ENCODE measurements at regions not wholly inside any gene's neighbourhood (a gene's known extent, or its start where the extent isn't known, plus 50 kb on each side); places are given as distances from the start of the nearest gene placed in this dataset.

GRCh38 chr2:59900728-59901452 lies 652.6 kb downstream of the BCL11A start:
- no peak for DNase-seq

DNA sequence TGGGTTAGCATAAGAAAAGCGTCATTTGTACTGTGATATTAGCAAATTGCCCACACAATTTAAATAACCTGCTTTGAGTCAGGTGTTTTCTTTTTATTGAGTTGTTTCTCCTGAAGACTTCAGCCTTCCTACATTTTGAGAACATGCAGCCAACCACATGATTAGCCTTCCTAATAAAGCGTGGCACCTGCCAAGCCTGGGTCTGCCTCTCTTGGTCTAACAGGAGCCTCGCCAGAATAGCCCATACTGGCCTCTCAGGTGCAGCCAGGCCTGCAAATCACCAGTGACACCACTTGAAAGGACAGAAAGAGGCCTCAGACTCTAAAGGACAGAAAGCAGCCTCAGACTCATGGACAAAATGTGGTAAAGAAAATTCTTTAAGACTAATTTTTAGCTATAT lies 653.8 kb downstream of the BCL11A start:
- DNase-seq: no peak

GRCh38 chr2:59896499-59897245 lies 656.8 kb downstream of the BCL11A start:
- DNase-seq: no peak

DNA sequence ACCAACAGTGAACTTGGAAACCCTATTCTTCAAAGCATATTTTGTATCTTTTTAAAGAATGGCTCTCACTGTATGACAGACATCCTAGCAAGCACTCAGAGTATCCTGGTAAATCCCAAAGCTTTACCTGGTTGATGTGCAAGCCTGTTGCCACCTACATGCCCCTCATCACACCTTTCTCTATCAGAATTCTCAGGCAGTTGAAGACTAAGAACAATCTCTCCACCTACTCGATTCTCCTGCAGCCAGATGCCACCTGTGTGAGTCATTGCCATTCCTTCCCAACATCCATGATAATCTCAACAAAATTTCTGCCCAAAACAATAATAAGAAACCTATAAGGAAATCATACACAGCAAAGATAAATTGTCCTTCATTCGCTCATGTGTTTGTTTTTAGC lies 659.8 kb downstream of the BCL11A start:
- DNase-seq: no peak

DNA sequence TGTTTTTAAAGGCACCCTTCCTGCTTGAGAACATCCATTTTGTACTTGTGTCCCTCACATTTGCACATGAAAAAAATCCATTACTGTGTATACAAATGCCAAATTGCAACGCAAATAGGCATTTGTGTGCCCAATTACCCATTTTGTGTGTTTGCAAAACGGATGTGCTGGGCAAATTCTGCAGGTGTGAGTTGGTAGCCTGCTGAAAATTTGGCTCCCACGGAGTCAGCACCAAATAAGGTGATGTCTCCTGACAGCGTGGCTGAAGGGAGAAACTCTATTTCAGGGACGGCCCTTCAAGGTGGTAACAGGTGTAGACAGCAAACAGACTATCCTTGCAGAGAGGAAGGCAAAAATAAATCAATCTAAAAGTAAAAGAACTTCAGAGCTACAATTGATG lies 661.1 kb downstream of the BCL11A start:
- DNase-seq: no peak

DNA sequence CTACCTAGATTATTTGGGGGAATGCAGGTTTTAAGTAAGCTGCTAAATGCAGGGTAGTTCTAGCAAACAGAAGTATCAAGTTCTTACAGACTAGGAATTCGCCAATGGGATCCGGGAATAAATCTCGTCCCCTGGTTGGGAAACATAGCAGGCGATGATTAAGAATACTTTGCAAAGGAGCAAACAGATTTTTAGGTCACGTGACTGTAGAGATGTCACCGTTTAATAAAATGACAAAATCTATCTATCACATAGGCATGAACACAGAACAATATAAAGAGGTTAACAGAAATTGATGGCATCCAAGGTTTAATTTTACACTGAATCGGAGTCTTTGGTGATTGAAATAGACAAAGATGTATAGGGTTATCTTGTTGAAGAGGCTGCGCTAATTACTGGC lies 664.1 kb downstream of the BCL11A start:
- no peak for DNase-seq

- DNase-seq: no peak
Observed at GRCh38 chr2:59888706-59889105, 664.7 kb downstream of the BCL11A start.

DNA sequence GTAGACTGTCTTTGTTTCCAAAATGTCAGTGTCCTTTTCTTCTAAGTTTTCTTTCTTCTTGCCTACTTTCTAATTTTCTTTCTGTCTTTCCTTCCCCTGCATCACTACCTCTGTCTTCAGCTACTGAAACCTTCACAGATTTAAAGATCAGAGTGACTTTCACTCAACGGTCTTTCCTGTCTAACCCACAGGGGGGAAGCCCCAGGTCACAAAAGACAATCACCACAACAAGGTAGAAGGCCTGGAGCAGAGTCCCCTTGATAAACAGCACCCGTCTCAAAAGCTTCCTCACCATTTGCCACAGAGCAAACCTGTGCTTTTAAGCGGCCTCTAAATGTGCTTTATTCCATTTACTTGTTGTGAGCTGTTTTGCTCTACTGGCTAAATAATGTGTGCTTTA lies 665.4 kb downstream of the BCL11A start:
- DNase-seq: peak; percentile 55

GRCh38 chr2:59887366-59887765 lies 666.1 kb downstream of the BCL11A start:
- DNase-seq: no peak

DNA sequence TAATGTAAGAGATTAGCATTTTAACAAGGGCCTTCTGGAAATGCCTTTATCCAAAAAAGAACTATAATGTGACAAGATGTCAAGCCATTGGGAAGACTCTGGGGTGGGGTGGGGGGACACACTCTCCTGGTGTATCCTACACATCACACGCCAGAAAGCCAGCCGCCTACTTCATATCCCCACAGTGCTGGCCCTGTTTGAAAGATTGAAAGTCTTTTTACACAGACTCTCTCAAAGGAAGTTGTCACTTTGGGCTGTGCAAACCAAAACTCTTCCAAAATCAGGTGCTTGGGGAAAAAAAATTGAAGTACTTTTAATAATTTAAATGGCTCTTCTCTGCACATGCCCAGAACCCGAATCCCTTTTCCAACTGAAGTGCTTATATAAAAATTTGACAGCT lies 666.7 kb downstream of the BCL11A start:
- DNase-seq: no peak

GRCh38 chr2:59885541-59885940 lies 667.9 kb downstream of the BCL11A start:
- no peak for DNase-seq

GRCh38 chr2:59884166-59884565 lies 669.3 kb downstream of the BCL11A start:
- no peak for DNase-seq

DNA sequence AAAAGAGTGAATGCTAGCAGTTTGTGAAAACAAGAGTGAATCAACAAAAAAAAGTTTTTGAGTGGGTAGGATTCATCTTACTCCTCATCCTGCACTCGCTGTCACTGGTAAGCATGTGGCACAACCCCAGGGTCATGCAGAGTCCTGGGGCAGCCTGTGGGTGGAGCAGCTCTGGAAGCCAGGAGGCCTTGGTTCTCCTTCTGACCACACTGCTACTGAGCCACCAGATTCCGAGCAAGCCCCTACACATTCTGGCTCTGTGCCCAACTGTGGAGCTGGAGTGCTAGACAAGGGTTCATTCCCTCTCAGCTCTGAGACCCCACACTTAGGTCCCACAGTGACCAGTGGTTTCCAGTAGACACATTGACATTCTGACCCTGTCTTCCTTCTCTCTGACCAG lies 670.6 kb downstream of the BCL11A start:
- no peak for DNase-seq

GRCh38 chr2:59882279-59882678 lies 671.2 kb downstream of the BCL11A start:
- DNase-seq: no peak

GRCh38 chr2:59881218-59881617 lies 672.2 kb downstream of the BCL11A start:
- no peak for DNase-seq

DNA sequence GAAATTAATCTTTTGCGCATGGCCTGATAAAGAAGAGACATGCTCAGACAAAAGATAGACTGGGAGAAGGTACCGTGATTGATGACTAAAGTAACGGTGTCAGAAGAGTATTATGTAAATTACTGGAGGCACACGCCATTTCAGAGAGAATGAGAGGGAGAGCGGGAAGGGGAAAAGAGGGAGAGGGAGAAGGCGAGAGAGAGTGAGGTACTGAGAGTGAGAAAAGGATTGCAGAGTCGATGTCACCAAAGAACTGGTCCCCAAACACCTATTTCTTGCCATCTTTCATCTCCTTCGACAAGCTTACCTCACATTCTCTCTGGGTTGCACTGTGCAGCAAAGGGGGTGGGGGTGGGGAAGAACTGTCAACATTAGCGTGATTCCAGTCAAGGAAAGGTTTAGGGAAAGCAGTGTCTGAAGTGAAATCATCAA lies 673.7 kb downstream of the BCL11A start:
- no peak for DNase-seq

- no peak for DNase-seq
Observed at GRCh38 chr2:59875836-59876235, 677.6 kb downstream of the BCL11A start.

DNA sequence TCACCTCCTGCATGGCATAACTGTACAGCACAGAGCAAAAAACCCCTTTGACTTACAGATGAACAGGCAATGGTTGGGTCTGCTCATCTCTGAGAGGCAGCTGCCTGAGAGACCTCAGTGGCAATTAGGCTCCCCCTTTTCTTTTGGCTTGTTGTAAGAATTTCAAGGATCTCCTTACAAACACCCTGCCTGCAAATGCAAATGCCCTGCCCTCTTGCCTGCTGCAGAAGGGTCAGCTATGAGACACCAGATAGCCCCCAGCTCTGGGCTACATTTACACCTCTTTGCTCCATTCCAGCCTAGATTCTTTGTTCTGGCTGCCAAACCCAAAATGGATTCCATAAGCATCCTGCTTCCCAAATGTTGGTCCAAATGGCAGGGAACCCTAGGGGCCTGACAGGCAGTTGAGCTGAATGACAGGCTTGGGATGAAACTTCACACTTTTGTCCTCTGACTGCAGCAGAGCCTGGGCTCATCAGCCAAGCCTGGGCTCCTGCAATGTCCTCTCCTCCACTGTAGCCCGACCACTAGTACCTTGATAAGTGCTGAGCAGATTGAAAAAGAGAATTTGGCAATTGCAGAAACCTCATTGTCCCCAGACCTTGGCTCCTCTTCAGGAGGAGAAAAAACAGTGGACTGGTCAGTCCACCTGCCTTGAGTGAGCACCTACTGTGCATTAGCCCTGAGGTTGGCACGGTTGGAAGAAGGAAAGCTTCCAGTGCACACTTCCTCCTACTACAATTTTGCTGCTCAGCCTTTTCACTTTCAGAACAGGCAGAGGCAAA lies 678.3 kb downstream of the BCL11A start:
- no peak for DNase-seq

DNA sequence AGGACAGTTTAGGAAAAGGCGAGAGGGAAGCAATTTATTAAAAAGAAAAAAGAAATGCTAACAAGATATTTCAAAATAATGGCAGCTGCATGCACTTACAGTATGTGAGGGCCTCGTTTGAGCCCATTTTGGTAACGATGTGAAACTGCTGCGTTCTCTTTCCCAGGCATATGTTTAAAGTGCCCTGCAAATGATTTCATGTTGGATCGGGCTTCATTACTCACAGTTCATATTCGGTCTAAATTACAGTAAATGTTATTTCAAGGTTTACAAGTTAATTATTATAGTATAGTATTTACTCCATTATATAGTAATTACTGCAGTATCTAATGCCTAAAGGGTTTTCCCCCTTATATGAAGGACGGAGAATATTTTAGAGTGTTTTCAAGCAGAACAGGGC lies 679.1 kb downstream of the BCL11A start:
- DNase-seq: no peak

GRCh38 chr2:59871830-59872229 lies 681.6 kb downstream of the BCL11A start:
- no peak for DNase-seq

- DNase-seq: no peak
Observed at GRCh38 chr2:59868981-59869380, 684.5 kb downstream of the BCL11A start.

GRCh38 chr2:59866436-59866835 lies 687.0 kb downstream of the BCL11A start:
- DNase-seq: no peak

DNA sequence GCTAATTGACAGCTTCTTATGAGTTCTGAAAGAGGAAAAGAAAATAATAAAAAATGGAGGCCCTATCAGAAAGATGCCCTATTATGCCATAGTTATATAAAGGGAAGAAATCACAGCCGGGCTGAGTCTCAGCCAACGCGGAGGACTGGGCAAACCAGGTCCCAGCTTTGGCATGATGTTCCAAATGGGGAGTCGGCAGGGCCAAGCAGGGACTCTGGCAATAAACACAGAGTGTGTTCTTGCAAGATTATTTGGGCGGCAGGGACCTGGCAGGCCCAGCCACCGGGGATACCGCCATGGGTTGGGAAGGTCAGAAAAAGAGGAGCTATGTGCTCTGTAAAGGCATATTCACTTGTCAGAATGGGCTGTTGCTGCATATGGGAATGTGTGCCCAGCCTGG lies 694.9 kb downstream of the BCL11A start:
- DNase-seq: no peak

DNA sequence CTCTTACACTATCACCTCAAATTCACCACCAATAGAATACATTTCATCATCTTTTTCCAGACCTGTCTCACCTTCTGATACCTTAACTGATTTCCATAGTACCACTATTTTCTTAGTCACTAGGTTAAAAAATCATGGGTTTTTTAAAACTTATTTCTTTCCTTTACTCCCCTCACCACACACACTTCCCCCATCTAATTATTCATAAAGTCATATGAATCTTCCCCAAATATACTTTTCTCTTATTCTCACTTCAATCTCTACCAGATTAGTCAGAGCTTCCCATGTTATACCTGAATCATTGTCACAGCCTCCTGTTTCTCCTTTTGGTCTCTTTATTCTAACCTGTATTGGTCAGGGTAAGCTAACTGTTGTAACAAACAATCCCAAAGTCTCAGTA lies 696.3 kb downstream of the BCL11A start:
- no peak for DNase-seq

Data from CD4-positive, alpha-beta T cell treated with Interleukin-12 subunit alpha and Interleukin-12 subunit beta, for 1 hour (primary cell).